ENCODE measurements at regions not wholly inside any gene's neighbourhood (a gene's known extent, or its start where the extent isn't known, plus 50 kb on each side); places are given as distances from the start of the nearest gene placed in this dataset.
"Not testable (repeated sequence)": the region's sequence is repeated elsewhere in the genome, so short reads cannot be mapped to it uniquely, and the experiment has no call there.

DNA sequence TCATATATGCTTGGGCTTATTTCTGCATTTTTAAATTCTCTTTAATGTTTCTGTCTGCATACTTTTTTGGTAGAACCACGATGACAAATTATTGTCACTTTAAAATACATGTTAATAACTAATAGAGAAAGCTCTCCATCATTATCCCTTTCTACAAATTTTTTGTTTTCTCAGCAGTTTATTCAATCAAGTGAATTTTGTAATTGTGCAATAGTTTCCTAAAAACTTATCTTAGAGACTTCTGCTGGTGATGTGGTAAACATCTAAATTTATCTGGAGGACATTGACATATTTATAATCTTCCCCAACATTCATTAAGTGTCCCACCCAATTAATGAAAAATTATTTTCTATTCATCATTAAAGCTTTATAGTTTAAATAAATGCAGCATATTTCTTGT, 215.3 kb downstream of the MEX3B start:
- H3K36me3 ChIP-seq (ENCODE audit: insufficient read depth, low read depth, low read length) = no peaks in the 10 kb centered on the region
- no peak overlapping the region for H3K27ac ChIP-seq (ENCODE audit: low read length)
- H3K9ac ChIP-seq (ENCODE audit: low read depth, low read length) = no peak overlapping the region
- no peaks in the 10 kb centered on the region for H3K4me1 ChIP-seq (ENCODE audit: insufficient read depth, low read length)
- no peaks in the 10 kb centered on the region for H3K9me3 ChIP-seq (ENCODE audit: insufficient read depth, low read depth, low read length)
- no peaks in the 10 kb centered on the region for H3K27me3 ChIP-seq (ENCODE audit: insufficient read depth, low read length)
- no peak overlapping the region for H3K4me3 ChIP-seq (ENCODE audit: low read length)

DNA sequence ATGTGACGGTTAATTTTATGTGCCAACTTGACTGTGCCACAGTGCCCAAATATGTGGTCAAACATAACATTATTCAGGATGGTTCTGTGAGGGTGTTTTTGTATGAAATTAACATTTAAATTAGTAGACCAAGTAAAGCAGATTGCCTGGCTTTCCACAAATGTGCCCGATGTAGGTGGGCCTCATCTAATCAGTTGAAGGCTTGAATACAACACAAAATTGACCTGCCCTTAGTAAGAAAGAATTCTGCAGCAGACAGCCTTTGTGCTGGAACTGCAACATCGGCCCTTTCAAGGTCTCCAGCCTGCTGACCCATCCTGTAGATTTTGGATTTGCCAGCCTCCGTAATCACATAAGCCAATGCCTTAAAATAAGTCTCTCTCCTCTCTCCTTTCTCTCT, 215.9 kb downstream of the MEX3B start:
- no peak overlapping the region for H3K4me3 ChIP-seq (ENCODE audit: low read length)
- no peaks in the 10 kb centered on the region for H3K27me3 ChIP-seq (ENCODE audit: insufficient read depth, low read length)
- H3K36me3 ChIP-seq (ENCODE audit: insufficient read depth, low read depth, low read length) = no peaks in the 10 kb centered on the region
- H3K27ac ChIP-seq (ENCODE audit: low read length) = no peak overlapping the region
- H3K9ac ChIP-seq (ENCODE audit: low read depth, low read length) = no peak overlapping the region
- H3K9me3 ChIP-seq (ENCODE audit: insufficient read depth, low read depth, low read length) = no peaks in the 10 kb centered on the region
- no peaks in the 10 kb centered on the region for H3K4me1 ChIP-seq (ENCODE audit: insufficient read depth, low read length)

DNA sequence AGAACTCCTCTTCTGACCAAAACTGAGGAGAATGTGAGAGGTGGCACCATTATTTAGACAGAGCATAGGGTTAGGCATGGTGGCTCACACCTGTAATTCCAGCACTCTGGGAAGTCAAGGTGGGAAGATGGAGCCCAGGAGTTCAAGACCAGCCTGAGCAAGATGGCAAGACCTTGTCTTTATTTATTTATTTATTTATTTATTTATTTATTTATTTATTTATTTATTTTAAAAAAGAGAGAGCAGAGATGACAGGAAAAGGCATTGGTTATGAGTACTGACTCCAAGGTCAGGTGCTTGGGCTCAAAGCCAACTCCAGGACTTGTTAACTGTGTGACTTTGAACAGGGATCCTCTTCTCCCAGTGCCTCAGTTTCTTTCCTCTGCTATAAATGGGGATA, 217.7 kb downstream of the MEX3B start:
- H3K4me1 ChIP-seq (ENCODE audit: insufficient read depth, low read length) = no peaks in the 10 kb centered on the region
- no peaks in the 10 kb centered on the region for H3K36me3 ChIP-seq (ENCODE audit: insufficient read depth, low read depth, low read length)
- H3K9me3 ChIP-seq (ENCODE audit: insufficient read depth, low read depth, low read length) = no peaks in the 10 kb centered on the region
- H3K4me3 ChIP-seq (ENCODE audit: low read length) = no peak overlapping the region
- H3K9ac ChIP-seq (ENCODE audit: low read depth, low read length) = no peak overlapping the region
- no peaks in the 10 kb centered on the region for H3K27me3 ChIP-seq (ENCODE audit: insufficient read depth, low read length)
- H3K27ac ChIP-seq (ENCODE audit: low read length) = no peak overlapping the region

GRCh38 chr15:81825136-81825535, 220.7 kb downstream of the MEX3B start:
- no peaks in the 10 kb centered on the region for H3K36me3 ChIP-seq (ENCODE audit: insufficient read depth, low read depth, low read length)
- no peaks in the 10 kb centered on the region for H3K9me3 ChIP-seq (ENCODE audit: insufficient read depth, low read depth, low read length)
- H3K4me3 ChIP-seq (ENCODE audit: low read length) = no peak overlapping the region
- H3K27ac ChIP-seq (ENCODE audit: low read length) = no peak overlapping the region
- no peak overlapping the region for H3K9ac ChIP-seq (ENCODE audit: low read depth, low read length)
- H3K4me1 ChIP-seq (ENCODE audit: insufficient read depth, low read length) = no peaks in the 10 kb centered on the region
- no peaks in the 10 kb centered on the region for H3K27me3 ChIP-seq (ENCODE audit: insufficient read depth, low read length)

- H3K9me3 ChIP-seq (ENCODE audit: insufficient read depth, low read depth, low read length); H3K4me1 ChIP-seq (ENCODE audit: insufficient read depth, low read length): not testable (repeated sequence)
Observed at GRCh38 chr15:81822587-81822986, 223.2 kb downstream of the MEX3B start.

GRCh38 chr15:81819924-81820635, 225.7 kb downstream of the MEX3B start:
- Histone ChIP-seq H3K27me3 (ENCODE audit: insufficient read depth, low read length) (no peaks in the 10 kb centered on the region), H3K4me3 (ENCODE audit: low read length) (no peak overlapping the region), H3K36me3 (ENCODE audit: insufficient read depth, low read depth, low read length) (no peaks in the 10 kb centered on the region), H3K9me3 (ENCODE audit: insufficient read depth, low read depth, low read length) (no peaks in the 10 kb centered on the region), H3K4me1 (ENCODE audit: insufficient read depth, low read length) (no peaks in the 10 kb centered on the region; the same call in 1 of the 2 replicates), H3K9ac (ENCODE audit: low read depth, low read length) (no peak overlapping the region), H3K27ac (ENCODE audit: low read length) (no peak overlapping the region)

More at GRCh38 chr15:81822587-81822986, 223.2 kb downstream of the MEX3B start:
- not testable (repeated sequence) for H3K9ac ChIP-seq (ENCODE audit: low read depth, low read length); H3K27me3 ChIP-seq (ENCODE audit: insufficient read depth, low read length); H3K4me3 ChIP-seq (ENCODE audit: low read length); H3K27ac ChIP-seq (ENCODE audit: low read length); H3K36me3 ChIP-seq (ENCODE audit: insufficient read depth, low read depth, low read length)

GRCh38 chr15:81814882-81815455, 230.8 kb downstream of the MEX3B start:
- Histone ChIP-seq H3K27ac (ENCODE audit: low read length) (no peak overlapping the region), H3K4me1 (ENCODE audit: insufficient read depth, low read length) (no peaks in the 10 kb centered on the region; the same call in 1 of the 2 replicates), H3K9ac (ENCODE audit: low read depth, low read length) (no peak overlapping the region), H3K4me3 (ENCODE audit: low read length) (no peak overlapping the region), H3K36me3 (ENCODE audit: insufficient read depth, low read depth, low read length) (no peaks in the 10 kb centered on the region), H3K27me3 (ENCODE audit: insufficient read depth, low read length) (no peaks in the 10 kb centered on the region), H3K9me3 (ENCODE audit: insufficient read depth, low read depth, low read length) (no peaks in the 10 kb centered on the region)

- no peak overlapping the region for H3K9ac ChIP-seq (ENCODE audit: low read depth, low read length)
- no peaks in the 10 kb centered on the region for H3K36me3 ChIP-seq (ENCODE audit: insufficient read depth, low read depth, low read length)
- H3K9me3 ChIP-seq (ENCODE audit: insufficient read depth, low read depth, low read length) = no peaks in the 10 kb centered on the region
- no peaks in the 10 kb centered on the region for H3K27me3 ChIP-seq (ENCODE audit: insufficient read depth, low read length)
- no peaks in the 10 kb centered on the region; the same call in 1 of the 2 replicates for H3K4me1 ChIP-seq (ENCODE audit: insufficient read depth, low read length)
- no peak overlapping the region for H3K4me3 ChIP-seq (ENCODE audit: low read length)
- no peak overlapping the region for H3K27ac ChIP-seq (ENCODE audit: low read length)
Observed at GRCh38 chr15:81813215-81813614, 232.6 kb downstream of the MEX3B start.

DNA sequence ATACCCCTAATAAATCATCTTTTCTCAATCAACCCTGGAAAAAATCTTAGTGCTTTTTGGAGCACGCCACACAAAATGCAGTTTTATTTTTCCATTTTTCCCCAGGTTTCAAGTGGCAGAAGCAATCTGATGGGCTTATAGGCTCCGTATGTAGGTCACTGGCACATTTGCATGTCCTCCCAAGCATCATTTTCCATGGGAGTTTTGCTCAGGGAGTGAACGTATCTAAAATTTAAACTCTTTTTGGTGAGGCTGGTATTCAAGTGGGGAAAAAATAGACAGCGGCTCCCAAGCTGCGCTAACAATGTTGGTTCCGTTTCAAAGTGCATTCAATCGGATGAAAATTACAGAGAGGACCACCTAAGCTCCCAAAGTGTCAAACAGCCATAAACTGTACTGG, 233.4 kb downstream of the MEX3B start:
- Histone ChIP-seq H3K27me3 (ENCODE audit: insufficient read depth, low read length) (no peaks in the 10 kb centered on the region), H3K27ac (ENCODE audit: low read length) (no peak overlapping the region), H3K4me1 (ENCODE audit: insufficient read depth, low read length) (no peaks in the 10 kb centered on the region; the same call in 1 of the 2 replicates), H3K9me3 (ENCODE audit: insufficient read depth, low read depth, low read length) (no peaks in the 10 kb centered on the region), H3K36me3 (ENCODE audit: insufficient read depth, low read depth, low read length) (no peaks in the 10 kb centered on the region), H3K4me3 (ENCODE audit: low read length) (no peak overlapping the region), H3K9ac (ENCODE audit: low read depth, low read length) (no peak overlapping the region)

DNA sequence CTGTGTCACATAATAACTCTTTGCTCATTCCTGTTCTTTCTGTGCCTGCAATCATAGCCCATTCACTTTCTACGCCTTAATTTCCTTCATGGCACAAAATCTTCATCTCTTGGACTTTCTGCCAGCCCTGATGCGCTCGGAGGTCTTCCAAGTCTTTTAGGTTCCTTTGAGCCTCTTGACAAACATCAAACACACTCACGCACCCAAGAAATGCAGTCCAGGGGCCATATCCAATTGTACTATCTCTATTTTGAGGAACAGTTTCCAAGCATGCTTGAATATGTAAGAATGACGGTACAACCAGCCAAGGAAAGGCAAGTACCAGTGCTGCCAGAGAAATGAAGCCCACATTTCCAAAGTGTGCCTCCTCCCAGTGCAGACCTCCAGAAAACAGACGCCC, 234.1 kb downstream of the MEX3B start:
- H3K36me3 ChIP-seq (ENCODE audit: insufficient read depth, low read depth, low read length) = no peaks in the 10 kb centered on the region
- no peak overlapping the region for H3K27ac ChIP-seq (ENCODE audit: low read length)
- H3K27me3 ChIP-seq (ENCODE audit: insufficient read depth, low read length) = no peaks in the 10 kb centered on the region
- H3K4me3 ChIP-seq (ENCODE audit: low read length) = no peak overlapping the region
- H3K4me1 ChIP-seq (ENCODE audit: insufficient read depth, low read length) = no peaks in the 10 kb centered on the region; the same call in 1 of the 2 replicates
- H3K9ac ChIP-seq (ENCODE audit: low read depth, low read length) = no peak overlapping the region
- no peaks in the 10 kb centered on the region for H3K9me3 ChIP-seq (ENCODE audit: insufficient read depth, low read depth, low read length)

DNA sequence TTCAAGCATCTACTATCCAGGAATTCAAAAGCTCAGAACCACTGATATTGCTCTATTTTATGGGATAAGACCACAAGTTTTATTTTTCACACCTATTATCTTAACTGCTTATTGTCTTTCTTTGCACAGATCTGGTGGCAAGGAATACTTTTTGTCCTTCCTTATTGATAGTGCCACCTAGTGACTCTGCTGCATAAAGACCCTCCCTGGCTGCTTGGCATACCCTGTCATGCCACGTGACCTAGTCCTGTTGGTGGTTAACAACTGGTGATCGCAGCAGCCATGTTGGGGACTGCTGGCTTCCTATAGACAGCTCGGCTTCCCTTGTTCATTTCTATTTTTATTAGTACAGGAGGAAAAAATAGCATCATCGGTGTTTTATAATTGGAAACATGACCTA, 236.3 kb downstream of the MEX3B start:
- no peak overlapping the region for H3K4me3 ChIP-seq (ENCODE audit: low read length)
- H3K27me3 ChIP-seq (ENCODE audit: insufficient read depth, low read length) = no peaks in the 10 kb centered on the region
- H3K9me3 ChIP-seq (ENCODE audit: insufficient read depth, low read depth, low read length) = no peaks in the 10 kb centered on the region
- H3K27ac ChIP-seq (ENCODE audit: low read length) = no peak overlapping the region
- no peaks in the 10 kb centered on the region for H3K4me1 ChIP-seq (ENCODE audit: insufficient read depth, low read length)
- H3K36me3 ChIP-seq (ENCODE audit: insufficient read depth, low read depth, low read length) = no peaks in the 10 kb centered on the region
- no peak overlapping the region for H3K9ac ChIP-seq (ENCODE audit: low read depth, low read length)

DNA sequence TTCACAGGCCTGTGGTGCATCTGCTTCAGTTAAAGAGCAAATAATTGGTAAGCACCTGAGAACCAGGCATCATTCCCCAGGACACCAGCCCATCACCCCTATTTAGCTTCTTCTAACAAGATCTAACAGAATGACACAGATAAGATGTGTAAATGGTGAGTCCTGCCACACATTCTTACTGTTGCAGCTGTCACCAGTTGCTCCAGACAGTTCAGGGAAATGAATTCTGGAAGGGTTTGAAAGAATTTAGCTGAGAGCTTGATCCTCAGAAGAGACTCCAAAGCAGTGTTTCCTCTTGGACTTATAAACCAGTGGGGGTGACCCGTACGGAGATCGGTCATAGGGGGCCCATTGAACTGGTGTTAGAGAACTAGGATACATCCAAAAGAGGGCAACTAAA, 238.0 kb downstream of the MEX3B start:
- no peak overlapping the region for H3K27ac ChIP-seq (ENCODE audit: low read length)
- no peak overlapping the region for H3K4me3 ChIP-seq (ENCODE audit: low read length)
- H3K36me3 ChIP-seq (ENCODE audit: insufficient read depth, low read depth, low read length) = no peaks in the 10 kb centered on the region

More for the DNA sequence above, 238.0 kb downstream of the MEX3B start:
- no peak overlapping the region for H3K9ac ChIP-seq (ENCODE audit: low read depth, low read length)
- H3K9me3 ChIP-seq (ENCODE audit: insufficient read depth, low read depth, low read length) = no peaks in the 10 kb centered on the region
- no peaks in the 10 kb centered on the region for H3K27me3 ChIP-seq (ENCODE audit: insufficient read depth, low read length)
- no peaks in the 10 kb centered on the region for H3K4me1 ChIP-seq (ENCODE audit: insufficient read depth, low read length)
